Pancreas (tissue), 10 donors: ENCODE measurements at regions not wholly inside any gene's neighbourhood (a gene's known extent, or its start where the extent isn't known, plus 50 kb on each side); places are given as distances from the start of the nearest gene placed in this dataset.

Experiments used
- ATAC-seq, 4 donors: fragments of 200-7000 bp; cut with Tn5 transposase; one replicate each; pipeline versions ENCODE4 v1.8.0 to v1.9.1; 2020; ENCODE audit warnings: mild to moderate bottlenecking in 4 of 4, moderate library complexity in 4 of 4
- DNase-seq, 6 donors: peaks; one replicate each; pipeline ENCODE4 v3.0.0-alpha.2; 2020
- FAIRE-seq: peaks from 2 replicates; lab custom pipeline; 2012; peaks lifted over from hg19 to GRCh38; lab: Jason Lieb, UNC
- H3K27ac ChIP-seq, 4 donors: fragments of 200-600 bp; sonication (generic); 1 replicate in 3 of 4; 2 replicates in 1 of 4; pipeline versions ENCODE4 v1.5.0 to v1.8.0; 2020
- H3K27me3 ChIP-seq, 4 donors: fragments of 200-600 bp; one replicate each; pipeline ENCODE4 v1.8.0; 2021
- H3K36me3 ChIP-seq, 3 donors: fragments of 200-600 bp; sonication (generic) in 1 of 3; one replicate each; pipeline versions ENCODE4 v1.5.0 to v1.8.0; 2020 to 2021
- H3K4me1 ChIP-seq, 3 donors: fragments of 200-600 bp; one replicate each; pipeline ENCODE4 v1.8.0; 2021
- H3K4me3 ChIP-seq, 4 donors: fragments of 200-600 bp; sonication (generic) in 2 of 4; one replicate each; pipeline versions ENCODE4 v1.5.0 to v1.8.0; 2020 to 2021
- H3K9me3 ChIP-seq, 4 donors: fragments of 200-600 bp; one replicate each; pipeline ENCODE4 v1.8.0; 2021
- WGBS, 2 donors: extraction: QIAGEN DNeasy Blood & Tissue Kit; methylation state at CpG; one replicate each; pipeline ENCODE4 v1.1.7; 2013; 5-methylcytosine and 5-hydroxymethylcytosine counted together
- intact Hi-C, 3 donors: fragments of 100-400 bp; cut with DNase I; formaldehyde crosslinking; loops; one replicate each; pipeline versions ENCODE4 v1.11.1 to v1.14.2; 2022
- TF ChIP-seq, protein P1 (sequence below), 4 donors: fragments of 200-600 bp; sonication (generic) in 3 of 4; IDR thresholded peaks; one replicate each; pipeline versions ENCODE4 v1.5.0 to v1.8.0; 2021; ENCODE audit warnings: antibody characterized with exemption in 4 of 4
- donor health status: healthy with polysubstance abuse.
- donor health status: DM: no; HTN: no; CAD: no; lungs with moderate emphysema.
- donor health status: DM: no; HTN: no; CAD: no.
- donor health status: control.
- donor health status: control.
- donor health status: Bipolar disorder and iron deficiency.
- donor health status: DM: yes; HTN: yes; CAD: no.
- donor health status: DM: no; HTN: no; CAD: no.
- donor health status: DM: no; HTN: no; CAD: no.
- donor health status: DM: yes; HTN: yes; CAD: no.

DNA sequence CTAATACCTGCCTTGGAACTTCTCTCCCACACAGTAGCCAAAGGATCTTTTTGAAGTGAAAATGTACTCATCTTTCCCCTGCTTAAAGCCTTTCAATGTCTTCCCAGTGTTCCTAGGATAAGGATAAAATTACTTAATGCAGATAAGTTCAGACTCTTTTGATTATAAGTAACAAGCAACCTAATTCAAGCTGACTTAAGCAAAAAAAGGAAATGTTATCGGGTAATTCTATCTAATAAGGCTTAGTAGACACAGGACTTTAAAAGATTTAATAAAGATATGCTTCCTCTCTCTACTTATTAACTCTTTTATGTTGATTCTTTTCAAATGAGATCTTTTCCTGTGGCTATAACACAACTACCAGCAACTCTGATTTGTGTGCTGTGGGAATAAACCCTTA, 284.2 kb downstream of the OXSM start:
- H3K4me1 ChIP-seq: no peaks in the 10 kb centered on the region
- H3K36me3 ChIP-seq: no peaks in the 10 kb centered on the region
- no peak overlapping the region for H3K4me3 ChIP-seq
- H3K27ac ChIP-seq: no peak overlapping the region
- no peak for DNase-seq
- no peaks in the 10 kb centered on the region for H3K9me3 ChIP-seq
- TF ChIP-seq, protein P1, sequence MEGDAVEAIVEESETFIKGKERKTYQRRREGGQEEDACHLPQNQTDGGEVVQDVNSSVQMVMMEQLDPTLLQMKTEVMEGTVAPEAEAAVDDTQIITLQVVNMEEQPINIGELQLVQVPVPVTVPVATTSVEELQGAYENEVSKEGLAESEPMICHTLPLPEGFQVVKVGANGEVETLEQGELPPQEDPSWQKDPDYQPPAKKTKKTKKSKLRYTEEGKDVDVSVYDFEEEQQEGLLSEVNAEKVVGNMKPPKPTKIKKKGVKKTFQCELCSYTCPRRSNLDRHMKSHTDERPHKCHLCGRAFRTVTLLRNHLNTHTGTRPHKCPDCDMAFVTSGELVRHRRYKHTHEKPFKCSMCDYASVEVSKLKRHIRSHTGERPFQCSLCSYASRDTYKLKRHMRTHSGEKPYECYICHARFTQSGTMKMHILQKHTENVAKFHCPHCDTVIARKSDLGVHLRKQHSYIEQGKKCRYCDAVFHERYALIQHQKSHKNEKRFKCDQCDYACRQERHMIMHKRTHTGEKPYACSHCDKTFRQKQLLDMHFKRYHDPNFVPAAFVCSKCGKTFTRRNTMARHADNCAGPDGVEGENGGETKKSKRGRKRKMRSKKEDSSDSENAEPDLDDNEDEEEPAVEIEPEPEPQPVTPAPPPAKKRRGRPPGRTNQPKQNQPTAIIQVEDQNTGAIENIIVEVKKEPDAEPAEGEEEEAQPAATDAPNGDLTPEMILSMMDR (IDR thresholded peaks at IDR 0.05): no peak
- WGBS, 2 donors: 77 to 85% methylated on average over 1 of the region's 1 CpG
- no peak for FAIRE-seq
- intact Hi-C loops: no loop called here
- no peaks in the 10 kb centered on the region for H3K27me3 ChIP-seq
- no peak for ATAC-seq

DNA sequence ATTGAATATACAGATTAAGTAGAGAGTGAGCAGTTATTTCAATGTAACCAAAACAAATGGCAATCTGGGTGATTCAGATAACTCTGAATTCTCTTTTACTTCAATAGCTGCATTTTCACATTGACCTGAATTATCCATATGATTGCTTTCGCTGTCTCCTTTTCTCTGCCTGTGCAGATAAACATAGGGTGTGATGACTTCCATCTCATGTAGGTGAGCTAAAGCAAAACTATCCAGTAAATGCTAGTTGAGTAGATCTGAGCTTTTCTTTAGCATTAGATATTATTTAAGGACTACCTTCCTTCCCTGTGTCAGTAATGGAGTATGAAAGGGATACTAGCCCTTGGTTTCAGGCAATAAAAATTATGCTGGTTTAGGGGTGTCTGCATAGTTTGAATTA, 288.6 kb downstream of the OXSM start:
- 77 to 86% methylated on average over 1 of the region's 1 CpG for WGBS, 2 donors

DNA sequence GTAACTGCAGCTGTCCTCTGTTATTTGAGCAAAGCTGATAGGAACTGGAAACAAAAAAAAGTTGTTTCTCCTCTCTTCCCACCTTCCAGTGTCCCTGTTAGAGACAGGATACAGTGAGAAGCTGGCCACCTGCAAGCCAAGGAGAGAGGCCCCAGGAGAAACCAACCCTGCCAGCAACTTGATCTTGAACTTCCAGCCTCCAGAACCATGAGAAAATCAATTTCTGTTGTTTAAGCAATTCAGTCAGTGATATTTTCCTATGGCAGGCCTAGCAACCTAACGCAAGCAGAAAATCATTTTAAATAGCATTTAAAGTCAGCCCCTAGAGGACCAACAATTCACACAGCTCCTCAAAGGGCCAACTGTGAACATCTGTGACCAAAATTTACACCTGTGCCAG, 291.3 kb downstream of the OXSM start:
- no peak for FAIRE-seq
- intact Hi-C loops: no loop called here

More for the DNA sequence above, 288.6 kb downstream of the OXSM start:
- FAIRE-seq (no peak), ATAC-seq (no peak), DNase-seq (no peak)
- intact Hi-C loops: no loop called here
- TF ChIP-seq, protein P1 (IDR thresholded peaks at IDR 0.05): no peak
- H3K27ac ChIP-seq: no peak overlapping the region
- no peaks in the 10 kb centered on the region for H3K4me1 ChIP-seq
- no peak overlapping the region for H3K4me3 ChIP-seq
- H3K9me3 ChIP-seq: no peaks in the 10 kb centered on the region
- H3K27me3 ChIP-seq: no peaks in the 10 kb centered on the region
- H3K36me3 ChIP-seq: no peaks in the 10 kb centered on the region

DNA sequence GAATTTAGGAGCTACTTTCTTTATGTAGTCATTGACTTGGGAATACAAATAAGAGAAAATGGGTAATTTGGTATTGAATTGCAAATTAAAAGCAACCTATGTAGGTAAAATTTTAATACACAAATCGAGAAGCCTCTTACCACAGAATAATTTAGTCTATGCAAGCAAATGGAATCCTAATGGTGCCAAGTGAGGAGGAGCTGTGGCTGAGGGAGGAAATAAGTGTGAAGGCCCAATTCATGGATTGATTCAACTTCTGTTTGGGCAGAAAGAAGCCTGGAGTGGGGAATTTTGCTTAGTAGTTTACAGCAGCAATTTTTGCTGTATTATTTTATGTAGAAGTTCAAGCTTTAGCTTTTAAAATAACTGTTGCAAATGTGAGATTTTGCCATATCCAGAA, 291.9 kb downstream of the OXSM start:
- WGBS, 2 donors: 53 to 59% methylated on average over 1 of the region's 1 CpG
- FAIRE-seq: no peak
- Histone ChIP-seq H3K4me1 (no peaks in the 10 kb centered on the region), H3K27me3 (no peaks in the 10 kb centered on the region), H3K4me3 (no peak overlapping the region), H3K36me3 (no peaks in the 10 kb centered on the region), H3K27ac (no peak overlapping the region), H3K9me3 (no peaks in the 10 kb centered on the region)
- no peak for DNase-seq
- ATAC-seq: no peak
- intact Hi-C loops: no loop called here
- TF ChIP-seq, protein P1 (IDR thresholded peaks at IDR 0.05): no peak

More for the DNA sequence above, 291.3 kb downstream of the OXSM start:
- TF ChIP-seq, protein P1 (IDR thresholded peaks at IDR 0.05): no peak
- Histone ChIP-seq H3K27ac (no peak overlapping the region), H3K27me3 (no peaks in the 10 kb centered on the region), H3K9me3 (no peaks in the 10 kb centered on the region), H3K4me1 (no peaks in the 10 kb centered on the region), H3K36me3 (no peaks in the 10 kb centered on the region), H3K4me3 (no peak overlapping the region)
- DNase-seq (no peak), ATAC-seq (no peak)
- 61 to 76% methylated on average over 1 of the region's 1 CpG for WGBS, 2 donors

DNA sequence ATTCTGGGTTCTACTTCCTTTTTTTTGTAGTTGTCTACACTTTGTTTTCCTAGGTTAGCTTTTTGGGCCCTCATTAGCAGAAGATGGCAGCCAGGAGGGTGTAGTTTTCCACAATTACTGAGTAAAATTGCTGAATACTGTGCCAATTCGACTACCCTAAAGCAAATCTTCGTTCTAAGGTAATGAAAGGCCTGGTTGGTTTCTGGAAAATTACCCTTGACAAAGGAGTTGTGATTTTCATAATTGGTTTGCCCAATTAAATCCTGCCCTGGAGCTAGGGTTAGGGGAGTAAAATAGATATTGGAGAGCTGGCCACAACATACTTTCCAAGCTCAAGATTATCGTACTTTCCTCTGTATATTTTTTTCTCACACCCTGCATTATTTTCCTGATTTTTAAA, 293.0 kb downstream of the OXSM start:
- ATAC-seq: no peak
- H3K4me3 ChIP-seq: no peak overlapping the region
- TF ChIP-seq, protein P1 (IDR thresholded peaks at IDR 0.05): no peak
- intact Hi-C loops: no loop called here
- no peaks in the 10 kb centered on the region for H3K9me3 ChIP-seq
- no peaks in the 10 kb centered on the region for H3K27me3 ChIP-seq
- no peak for FAIRE-seq
- H3K4me1 ChIP-seq: no peaks in the 10 kb centered on the region
- no peak overlapping the region for H3K27ac ChIP-seq
- no peak for DNase-seq
- WGBS, 2 donors: 72 to 89% methylated on average over 3 of the region's 3 CpGs
- H3K36me3 ChIP-seq: no peaks in the 10 kb centered on the region
